ENCODE measurements at regions not wholly inside any gene's neighbourhood (a gene's known extent, or its start where the extent isn't known, plus 50 kb on each side); places are given as distances from the start of the nearest gene placed in this dataset.

DNA sequence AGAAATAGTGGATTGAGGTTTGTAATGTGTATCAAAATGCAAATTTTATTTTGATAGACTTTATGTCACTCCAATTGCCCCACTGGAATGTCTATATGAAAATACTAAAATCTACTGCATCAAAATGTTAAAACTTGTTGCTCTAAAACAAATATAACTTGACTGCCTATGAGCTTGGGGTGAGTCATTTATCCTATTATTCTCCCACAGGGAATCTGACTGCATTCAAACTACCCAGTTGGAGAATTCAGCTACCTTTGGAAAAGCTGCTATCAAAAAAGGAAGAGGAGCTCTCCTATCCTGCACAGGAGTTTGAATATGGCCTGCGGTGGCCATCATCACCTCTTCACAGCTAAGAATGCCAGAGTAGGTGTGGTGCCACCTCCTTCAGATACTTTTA lies 173.1 kb downstream of the KLHL28 start:
- H3K27ac ChIP-seq (ENCODE audit: low read depth, low read length, poor library complexity, severe bottlenecking): no peak overlapping the region
- CTCF ChIA-PET (ENCODE audit: unreplicated experiment): no interaction called here
- intact Hi-C loops (cut with micrococcal nuclease; ENCODE audit: unreplicated experiment): no loop called here
- no peaks in the 10 kb centered on the region for H3K4me1 ChIP-seq (ENCODE audit: insufficient read depth, low read length, poor library complexity, severe bottlenecking)
- H3K9me3 ChIP-seq (ENCODE audit: low read length): no peaks in the 10 kb centered on the region
- no peak for DNase-seq (ENCODE audit: low spot score)
- BruUV-seq (replicated peaks): no TSS peak
- H4K20me1 ChIP-seq (ENCODE audit: insufficient read depth, low read length): no peaks in the 10 kb centered on the region
- no peak overlapping the region for H2AFZ ChIP-seq (ENCODE audit: low read length)
- POLR2A ChIA-PET: no interaction called here
- H3K4me3 ChIP-seq (ENCODE audit: low read depth, low read length, poor library complexity, severe bottlenecking): no peak overlapping the region
- no peak overlapping the region for H3K4me2 ChIP-seq (ENCODE audit: low read length)
- no peaks in the 10 kb centered on the region for H3K79me2 ChIP-seq (ENCODE audit: insufficient read depth, low read depth, low read length)
- H3K9me2 ChIP-seq (ENCODE audit: insufficient read depth, low read length): no peaks in the 10 kb centered on the region
- no peaks in the 10 kb centered on the region for H3K36me3 ChIP-seq (ENCODE audit: insufficient read depth, low read length)
- TF ChIP-seq EZH2phosphoT487 (IDR thresholded peaks at IDR 0.05; ENCODE audit: borderline replicate concordance, low read depth, low read length) (no peak), CTCF (conservative IDR thresholded peaks at IDR 0.05; ENCODE audit: low read length) (no peak)

DNA sequence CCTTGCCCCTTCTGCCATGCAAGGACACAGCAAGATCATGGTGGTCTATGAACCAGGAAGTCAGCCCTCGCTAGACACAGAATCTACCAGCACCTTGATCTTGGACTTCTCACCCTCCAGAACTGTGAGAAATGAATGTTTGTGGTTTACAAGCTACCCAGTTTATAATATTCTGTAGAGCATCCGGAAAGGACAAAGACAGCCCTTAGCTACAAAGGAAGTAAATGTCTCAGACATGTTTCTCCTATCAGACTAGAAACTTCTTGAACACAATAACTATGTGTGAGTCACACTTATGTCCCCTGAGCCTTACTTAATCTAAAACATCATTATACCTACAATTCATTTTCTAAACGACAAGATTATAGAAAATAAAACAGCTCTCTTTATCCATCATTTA lies 176.7 kb downstream of the KLHL28 start:
- no peaks in the 10 kb centered on the region for H3K79me2 ChIP-seq (ENCODE audit: insufficient read depth, low read depth, low read length)
- no TSS peak for BruUV-seq (replicated peaks)
- no peaks in the 10 kb centered on the region for H4K20me1 ChIP-seq (ENCODE audit: insufficient read depth, low read length)
- ChIA-PET CTCF (ENCODE audit: unreplicated experiment) (no interaction called here), POLR2A (no interaction called here)
- no peaks in the 10 kb centered on the region for H3K36me3 ChIP-seq (ENCODE audit: insufficient read depth, low read length)
- no peaks in the 10 kb centered on the region for H3K9me3 ChIP-seq (ENCODE audit: low read length)
- TF ChIP-seq CTCF (conservative IDR thresholded peaks at IDR 0.05; ENCODE audit: low read length): no peak
- no peak overlapping the region for H3K4me2 ChIP-seq (ENCODE audit: low read length)
- H3K4me3 ChIP-seq (ENCODE audit: low read depth, low read length, poor library complexity, severe bottlenecking): no peak overlapping the region
- no peak overlapping the region for H3K27ac ChIP-seq (ENCODE audit: low read depth, low read length, poor library complexity, severe bottlenecking)
- no peak for DNase-seq (ENCODE audit: low spot score)
- no peaks in the 10 kb centered on the region for H3K4me1 ChIP-seq (ENCODE audit: insufficient read depth, low read length, poor library complexity, severe bottlenecking)
- H2AFZ ChIP-seq (ENCODE audit: low read length): no peak overlapping the region
- intact Hi-C loops (cut with micrococcal nuclease; ENCODE audit: unreplicated experiment): no loop called here
- no peaks in the 10 kb centered on the region for H3K9me2 ChIP-seq (ENCODE audit: insufficient read depth, low read length)

DNA sequence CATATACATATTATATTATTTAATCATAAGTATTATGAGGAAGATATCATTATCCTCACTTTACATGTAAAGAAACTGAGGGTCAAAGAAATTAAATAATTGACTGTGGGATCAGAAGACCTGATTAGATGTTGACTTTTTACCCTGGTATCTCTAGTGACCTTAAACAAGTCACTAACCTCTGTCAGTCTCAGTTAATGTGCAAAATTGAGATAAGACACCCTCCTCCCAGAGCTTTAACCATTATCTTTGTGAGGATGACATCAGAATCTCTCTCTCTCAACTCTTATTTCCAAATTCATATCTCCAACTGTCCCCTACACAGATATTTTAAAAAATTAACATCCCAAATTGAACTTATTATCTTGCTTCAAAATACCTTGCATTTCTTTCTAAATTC lies 177.8 kb downstream of the KLHL28 start:
- BruUV-seq (replicated peaks): no TSS peak
- CTCF ChIA-PET (ENCODE audit: unreplicated experiment): no interaction called here
- Histone ChIP-seq H3K4me1 (ENCODE audit: insufficient read depth, low read length, poor library complexity, severe bottlenecking) (no peaks in the 10 kb centered on the region), H3K9me3 (ENCODE audit: low read length) (no peaks in the 10 kb centered on the region), H3K36me3 (ENCODE audit: insufficient read depth, low read length) (no peaks in the 10 kb centered on the region), H4K20me1 (ENCODE audit: insufficient read depth, low read length) (no peaks in the 10 kb centered on the region), H3K9me2 (ENCODE audit: insufficient read depth, low read length) (no peaks in the 10 kb centered on the region), H3K4me3 (ENCODE audit: low read depth, low read length, poor library complexity, severe bottlenecking) (no peak overlapping the region), H3K4me2 (ENCODE audit: low read length) (no peak overlapping the region), H3K27ac (ENCODE audit: low read depth, low read length, poor library complexity, severe bottlenecking) (no peak overlapping the region), H3K79me2 (ENCODE audit: insufficient read depth, low read depth, low read length) (no peaks in the 10 kb centered on the region), H2AFZ (ENCODE audit: low read length) (no peak overlapping the region)
- POLR2A ChIA-PET: no interaction called here
- TF ChIP-seq EZH2phosphoT487 (IDR thresholded peaks at IDR 0.05; ENCODE audit: borderline replicate concordance, low read depth, low read length) (no peak), CTCF (conservative IDR thresholded peaks at IDR 0.05; ENCODE audit: low read length) (no peak)
- intact Hi-C loops (cut with micrococcal nuclease; ENCODE audit: unreplicated experiment): no loop called here
- no peak for DNase-seq (ENCODE audit: low spot score)

All from OCI-LY7 (cell line).